Mesenchymal stem cell (in vitro differentiated cells and primary cell): ENCODE measurements at regions not wholly inside any gene's neighbourhood (a gene's known extent, or its start where the extent isn't known, plus 50 kb on each side); places are given as distances from the start of the nearest gene placed in this dataset.

Source experiments
- DNase-seq: peaks from one replicate; pipeline ENCODE4 v3.0.0-alpha.2; 2013
- H2AFZ ChIP-seq: one replicate; pipeline ENCODE4 v1.6.1; 2013; ENCODE audit warnings: low read depth, mild to moderate bottlenecking, control low read depth, inconsistent platforms, low read length, moderate library complexity
- H2AK5ac ChIP-seq: 2 replicates; pipeline ENCODE4 v1.6.1; 2013; ENCODE audit warnings: low read length, moderate library complexity, mild to moderate bottlenecking, inconsistent platforms; ENCODE audit not compliant: severe bottlenecking
- H2BK120ac ChIP-seq: one replicate; pipeline ENCODE4 v1.6.1; 2013; ENCODE audit warnings: low read depth, mild to moderate bottlenecking, inconsistent platforms, low read length, moderate library complexity
- H2BK12ac ChIP-seq, 2 experiments: one replicate each; pipeline ENCODE4 v1.6.1; 2013; ENCODE audit warnings: inconsistent platforms in 2 of 2, low read length in 2 of 2, mild to moderate bottlenecking in 2 of 2, moderate library complexity in 2 of 2, control low read depth in 1 of 2
- H2BK15ac ChIP-seq: one replicate; pipeline ENCODE4 v1.6.1; 2013; ENCODE audit warnings: mild to moderate bottlenecking, low read depth, inconsistent platforms; ENCODE audit not compliant: poor library complexity, severe bottlenecking
- H2BK5ac ChIP-seq: 2 replicates; pipeline ENCODE4 v1.6.1; 2013; ENCODE audit warnings: low read depth, mild to moderate bottlenecking, low read length, control low read depth, inconsistent platforms; ENCODE audit not compliant: poor library complexity, severe bottlenecking
- H3K14ac ChIP-seq, 2 experiments: one replicate each; pipeline ENCODE4 v1.6.1; 2013; ENCODE audit warnings: inconsistent platforms in 2 of 2, low read length in 2 of 2, control low read depth in 1 of 2, mild to moderate bottlenecking in 1 of 2, moderate library complexity in 1 of 2
- H3K18ac ChIP-seq, 2 experiments: one replicate each; pipeline ENCODE4 v1.6.1; 2013; ENCODE audit warnings: inconsistent platforms in 2 of 2, low read length in 2 of 2, control low read depth in 1 of 2, low read depth in 1 of 2, mild to moderate bottlenecking in 1 of 2
- H3K23ac ChIP-seq, 2 experiments: one replicate each; pipeline ENCODE4 v1.6.1; 2013; ENCODE audit warnings: inconsistent platforms in 2 of 2, low read length in 2 of 2, mild to moderate bottlenecking in 2 of 2, moderate library complexity in 2 of 2, control low read depth in 1 of 2
- H3K27ac ChIP-seq: 2 replicates; pipeline ENCODE4 v1.5.1; 2013; ENCODE audit warnings: mild to moderate bottlenecking, moderate library complexity, low read length, control low read depth, inconsistent platforms; ENCODE audit not compliant: poor library complexity, severe bottlenecking
- H3K27me3 ChIP-seq, 2 experiments: 2 replicates each; pipeline versions ENCODE4 v1.6.1 to v1.7.0; 2013; ENCODE audit warnings: low read length in 2 of 2, mild to moderate bottlenecking in 2 of 2, moderate library complexity in 2 of 2, control low read depth in 1 of 2, inconsistent platforms in 1 of 2; ENCODE audit not compliant: control insufficient read depth in 1 of 2, insufficient read depth in 1 of 2
- H3K36me3 ChIP-seq, 2 experiments: 2 replicates each; pipeline versions ENCODE4 v1.6.1 to v1.7.0; 2013; ENCODE audit warnings: low read length in 2 of 2, control low read depth in 1 of 2, inconsistent platforms in 1 of 2, low read depth in 1 of 2, mild to moderate bottlenecking in 1 of 2; ENCODE audit not compliant: insufficient read depth in 2 of 2, control insufficient read depth in 1 of 2
- H3K4ac ChIP-seq, 2 experiments: one replicate each; pipeline ENCODE4 v1.6.1; 2013; ENCODE audit warnings: inconsistent platforms in 2 of 2, low read length in 2 of 2, mild to moderate bottlenecking in 2 of 2, moderate library complexity in 2 of 2, control low read depth in 1 of 2, low read depth in 1 of 2
- H3K4me1 ChIP-seq: 2 replicates; pipeline ENCODE4 v1.6.1; 2013; ENCODE audit warnings: low read depth, low read length, control low read depth; ENCODE audit not compliant: control insufficient read depth, insufficient read depth
- H3K4me2 ChIP-seq: 2 replicates; pipeline ENCODE4 v1.6.1; 2013; ENCODE audit warnings: low read length, mild to moderate bottlenecking, inconsistent platforms; ENCODE audit not compliant: poor library complexity, severe bottlenecking
- H3K4me3 ChIP-seq, 2 experiments: 2 replicates each; pipeline versions ENCODE4 v1.5.1 to v1.7.0; 2013; ENCODE audit warnings: low read length in 2 of 2, mild to moderate bottlenecking in 2 of 2, control low read depth in 1 of 2, low read depth in 1 of 2; ENCODE audit not compliant: insufficient read depth in 1 of 2
- H3K79me1 ChIP-seq: replicated peaks from 2 replicates; pipeline ENCODE4 v1.6.1; 2013; ENCODE audit warnings: mild to moderate bottlenecking, control low read depth, low read length, inconsistent platforms; ENCODE audit not compliant: poor library complexity, severe bottlenecking
- H3K9ac ChIP-seq: 2 replicates; pipeline ENCODE4 v1.7.0; 2013; ENCODE audit warnings: mild to moderate bottlenecking, low read length, moderate library complexity
- H3K9me3 ChIP-seq: 2 replicates; pipeline ENCODE4 v1.7.0; 2013; ENCODE audit warnings: mild to moderate bottlenecking, low read length; ENCODE audit not compliant: control insufficient read depth
- H4K8ac ChIP-seq: one replicate; pipeline ENCODE4 v1.6.1; 2013; ENCODE audit warnings: inconsistent platforms, mild to moderate bottlenecking, low read length, moderate library complexity
- H4K91ac ChIP-seq: one replicate; pipeline ENCODE4 v1.6.1; 2013; ENCODE audit warnings: mild to moderate bottlenecking, low read length, inconsistent platforms
- WGBS: methylation state at CpG from one replicate; pipeline ENCODE4 v1.1.7; 2013; ENCODE audit warnings: mixed read lengths; 5-methylcytosine and 5-hydroxymethylcytosine counted together

DNA sequence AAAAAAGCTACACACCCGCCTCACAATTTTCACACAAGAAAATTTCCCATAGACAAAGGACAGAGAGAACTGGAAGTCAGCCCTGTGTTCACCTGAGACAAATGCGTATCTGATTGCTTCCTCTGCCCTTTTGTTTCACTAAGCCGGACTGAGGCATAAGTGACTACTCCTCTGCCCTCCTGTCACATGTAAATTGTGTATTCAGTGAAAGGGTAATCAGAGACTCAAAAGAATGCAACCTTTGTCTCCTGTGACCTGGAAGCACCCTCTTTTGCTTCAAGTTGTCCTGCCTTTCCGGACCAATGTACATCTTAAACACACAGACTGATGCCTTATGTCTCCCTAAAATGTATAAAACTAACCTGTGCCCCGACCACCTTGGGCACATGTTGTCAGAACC lies 483.8 kb upstream of the EYS start:
- Histone ChIP-seq H3K36me3 (no peaks in the 10 kb centered on the region), H3K79me1 (no peaks in the 10 kb centered on the region), H4K91ac (no peak overlapping the region), H3K4me2 (no peak overlapping the region), H2AK5ac (no peak overlapping the region), H3K14ac (no peak overlapping the region), H3K9ac (no peak overlapping the region), H2AFZ (no peak overlapping the region), H3K4me3 (no peak overlapping the region), H3K27me3 (no peaks in the 10 kb centered on the region), H2BK120ac (no peak overlapping the region), H2BK12ac (no peak overlapping the region), H3K23ac (no peak overlapping the region), H4K8ac (no peak overlapping the region), H3K9me3 (peaks cover 14% of the 10 kb centered on the region), H2BK5ac (no peak overlapping the region), H3K4me1 (no peaks in the 10 kb centered on the region), H2BK15ac (no peak overlapping the region), H3K4ac (no peak overlapping the region), H3K18ac (no peak overlapping the region), H3K27ac (no peak overlapping the region)
- 85% methylated on average over 5 of the region's 5 CpGs for WGBS
- no peak for DNase-seq

DNA sequence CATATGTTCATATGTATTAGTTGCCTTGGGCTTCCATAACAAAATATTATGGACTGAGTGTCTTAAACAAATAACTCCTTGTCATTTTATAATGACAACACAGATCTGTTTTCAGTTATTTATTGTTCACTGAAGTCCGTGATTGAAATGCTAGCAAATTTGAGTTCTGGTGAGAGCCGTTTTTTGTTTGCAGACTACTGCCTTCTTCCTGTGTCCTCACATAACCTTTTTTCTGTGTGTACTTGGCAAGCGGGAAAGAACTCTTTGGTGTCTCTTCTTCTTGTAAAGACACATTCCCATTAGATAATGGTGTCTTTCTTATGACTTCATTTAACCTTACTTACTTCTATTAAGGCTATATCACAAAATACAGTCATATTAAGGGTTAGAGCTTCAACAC lies 482.9 kb upstream of the EYS start:
- no peaks in the 10 kb centered on the region for H3K27me3 ChIP-seq
- no peak overlapping the region for H2BK120ac ChIP-seq
- H4K91ac ChIP-seq: no peak overlapping the region
- no peak overlapping the region for H2AK5ac ChIP-seq
- no peak overlapping the region for H2BK5ac ChIP-seq
- H3K18ac ChIP-seq: no peak overlapping the region
- 100% methylated on average over 1 of the region's 3 CpGs for WGBS
- H3K4me1 ChIP-seq: no peaks in the 10 kb centered on the region
- H2BK12ac ChIP-seq: no peak overlapping the region
- no peak overlapping the region for H3K14ac ChIP-seq
- H3K23ac ChIP-seq: no peak overlapping the region
- no peak overlapping the region for H4K8ac ChIP-seq
- no peak overlapping the region for H2BK15ac ChIP-seq
- no peak overlapping the region for H3K4me3 ChIP-seq
- DNase-seq: no peak
- no peak overlapping the region for H3K9ac ChIP-seq
- H3K79me1 ChIP-seq: no peaks in the 10 kb centered on the region
- peaks cover 14% of the 10 kb centered on the region for H3K9me3 ChIP-seq
- H3K4me2 ChIP-seq: no peak overlapping the region
- no peak overlapping the region for H3K4ac ChIP-seq
- no peaks in the 10 kb centered on the region for H3K36me3 ChIP-seq
- no peak overlapping the region for H2AFZ ChIP-seq
- no peak overlapping the region for H3K27ac ChIP-seq

DNA sequence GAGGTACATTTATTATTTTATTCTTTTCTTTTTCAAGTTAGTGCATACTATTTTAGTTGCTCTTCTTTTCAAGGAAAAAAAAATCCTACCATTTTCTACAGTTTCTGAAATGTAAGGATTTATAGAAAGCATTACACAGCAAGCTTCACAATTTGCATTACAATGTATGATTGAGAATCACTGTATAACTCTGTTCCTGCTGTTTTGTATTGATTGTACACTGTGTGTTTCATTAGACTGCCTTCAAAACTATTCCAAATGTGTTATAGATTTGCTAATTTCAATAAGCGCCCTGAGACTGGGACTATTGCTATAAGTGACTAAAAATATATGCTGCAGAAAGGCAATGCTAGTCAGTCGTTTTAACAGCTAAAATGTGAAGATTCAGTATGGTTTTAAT lies 479.7 kb upstream of the EYS start:
- H3K36me3 ChIP-seq: no peaks in the 10 kb centered on the region
- H3K23ac ChIP-seq: no peak overlapping the region
- no peak overlapping the region for H2BK12ac ChIP-seq
- H4K8ac ChIP-seq: no peak overlapping the region
- no peak overlapping the region for H2BK120ac ChIP-seq
- no peaks in the 10 kb centered on the region for H3K79me1 ChIP-seq
- H3K18ac ChIP-seq: no peak overlapping the region
- no peak for DNase-seq
- WGBS: 61% methylated on average over 2 of the region's 2 CpGs
- H3K9me3 ChIP-seq: peaks cover 14% of the 10 kb centered on the region
- H4K91ac ChIP-seq: no peak overlapping the region
- H2AFZ ChIP-seq: no peak overlapping the region
- H2BK5ac ChIP-seq: no peak overlapping the region
- H3K27me3 ChIP-seq: no peaks in the 10 kb centered on the region
- no peaks in the 10 kb centered on the region for H3K4me1 ChIP-seq
- H3K14ac ChIP-seq: no peak overlapping the region
- no peak overlapping the region for H2BK15ac ChIP-seq
- no peak overlapping the region for H3K4me3 ChIP-seq
- no peak overlapping the region for H3K27ac ChIP-seq
- no peak overlapping the region for H3K9ac ChIP-seq
- H3K4me2 ChIP-seq: no peak overlapping the region
- no peak overlapping the region for H3K4ac ChIP-seq
- no peak overlapping the region for H2AK5ac ChIP-seq

DNA sequence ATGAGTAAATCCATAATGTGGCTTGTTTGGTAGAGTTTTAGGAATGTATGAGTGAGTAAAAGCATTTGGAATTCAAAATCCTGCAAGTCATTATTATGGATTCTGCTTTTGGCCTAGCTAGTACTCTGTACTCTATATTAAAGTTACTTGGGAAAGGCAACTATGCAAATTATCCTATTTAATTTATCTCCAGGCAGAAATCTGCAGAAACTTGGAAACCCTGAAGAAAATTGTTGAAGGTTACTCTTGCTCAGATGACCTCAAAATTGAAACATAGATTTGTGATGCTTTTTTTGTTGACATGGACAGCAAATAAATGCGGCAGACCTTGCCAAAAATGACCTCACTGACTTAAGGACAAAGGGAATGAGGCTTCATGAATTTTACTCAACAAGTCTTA lies 477.1 kb upstream of the EYS start:
- Histone ChIP-seq H4K91ac (no peak overlapping the region), H3K27me3 (no peaks in the 10 kb centered on the region), H3K4me2 (no peak overlapping the region), H2BK12ac (no peak overlapping the region), H3K4me1 (no peaks in the 10 kb centered on the region), H3K36me3 (no peaks in the 10 kb centered on the region), H3K4me3 (no peak overlapping the region), H2BK120ac (no peak overlapping the region), H4K8ac (no peak overlapping the region), H3K27ac (no peak overlapping the region), H3K9me3 (peaks cover 12% of the 10 kb centered on the region), H3K9ac (peak overlapping the region; percentile 85), H2BK15ac (no peak overlapping the region), H2AFZ (no peak overlapping the region), H3K14ac (no peak overlapping the region), H2BK5ac (no peak overlapping the region), H3K18ac (no peak overlapping the region), H3K79me1 (no peaks in the 10 kb centered on the region), H2AK5ac (no peak overlapping the region), H3K4ac (no peak overlapping the region), H3K23ac (no peak overlapping the region)
- no peak for DNase-seq
- WGBS: 86% methylated on average over 1 of the region's 1 CpG
